H9 (cell line): ENCODE measurements at regions not wholly inside any gene's neighbourhood (a gene's known extent, or its start where the extent isn't known, plus 50 kb on each side); places are given as distances from the start of the nearest gene placed in this dataset.

Experiments
- DNase-seq: peaks from one replicate; pipeline ENCODE4 v3.0.0-alpha.2; 2017
- H2AFZ ChIP-seq: one replicate; pipeline ENCODE4 v1.6.1; 2013; ENCODE audit warnings: mild to moderate bottlenecking, low read length, control low read depth, moderate library complexity
- H2AK5ac ChIP-seq: 2 replicates; pipeline ENCODE4 v1.6.1; 2013; ENCODE audit warnings: low read length, control low read depth, mixed read lengths; ENCODE audit not compliant: insufficient read length
- H2BK120ac ChIP-seq: one replicate; pipeline ENCODE4 v1.6.1; 2013; ENCODE audit warnings: low read depth, mild to moderate bottlenecking, low read length, control low read depth, inconsistent platforms; ENCODE audit not compliant: poor library complexity, severe bottlenecking
- H2BK12ac ChIP-seq: 2 replicates; pipeline ENCODE4 v1.6.1; 2013; ENCODE audit warnings: low read length, control low read depth, mixed read lengths, low read depth; ENCODE audit not compliant: insufficient read length
- H2BK15ac ChIP-seq: 2 replicates; pipeline ENCODE4 v1.6.1; 2013; ENCODE audit warnings: low read depth, low read length, control low read depth
- H2BK20ac ChIP-seq: one replicate; pipeline ENCODE4 v1.6.1; 2013; ENCODE audit warnings: low read depth, mild to moderate bottlenecking, low read length, control low read depth, inconsistent platforms; ENCODE audit not compliant: poor library complexity, severe bottlenecking
- H2BK5ac ChIP-seq: 2 replicates; pipeline ENCODE4 v1.6.1; 2013; ENCODE audit warnings: low read length, control low read depth, mixed read lengths; ENCODE audit not compliant: insufficient read length
- H3K14ac ChIP-seq: 2 replicates; pipeline ENCODE4 v1.6.1; 2013; ENCODE audit warnings: low read length, control low read depth; ENCODE audit not compliant: insufficient read depth
- H3K18ac ChIP-seq: 2 replicates; pipeline ENCODE4 v1.6.1; 2013; ENCODE audit warnings: low read depth, mild to moderate bottlenecking, mixed read lengths, low read length, control low read depth; ENCODE audit not compliant: insufficient read length
- H3K23ac ChIP-seq: 2 replicates; pipeline ENCODE4 v1.6.1; 2013; ENCODE audit warnings: low read length, control low read depth, mixed read lengths, low read depth; ENCODE audit not compliant: insufficient read length
- H3K23me2 ChIP-seq: 2 replicates; pipeline ENCODE4 v1.6.1; 2013; ENCODE audit warnings: low read depth, mild to moderate bottlenecking, mixed read lengths, low read length, control low read depth; ENCODE audit not compliant: insufficient read length, poor library complexity, severe bottlenecking
- H3K27ac ChIP-seq: 2 replicates; pipeline ENCODE4 v1.5.1; 2013; ENCODE audit warnings: low read length, control low read depth, mixed read lengths, low read depth; ENCODE audit not compliant: insufficient read length
- H3K27me3 ChIP-seq: 2 replicates; pipeline ENCODE4 v1.6.1; 2013; ENCODE audit warnings: low read length, control low read depth, inconsistent platforms; ENCODE audit not compliant: insufficient read depth
- H3K4ac ChIP-seq: 2 replicates; pipeline ENCODE4 v1.6.1; 2013; ENCODE audit warnings: low read depth, mild to moderate bottlenecking, control low read depth, inconsistent platforms, low read length, moderate library complexity
- H3K4me1 ChIP-seq: 2 replicates; pipeline ENCODE4 v1.6.1; 2013; ENCODE audit warnings: low read length, control low read depth, inconsistent platforms; ENCODE audit not compliant: insufficient read depth
- H3K4me2 ChIP-seq: 2 replicates; pipeline ENCODE4 v1.6.1; 2013; ENCODE audit warnings: low read length, control low read depth, mixed read lengths; ENCODE audit not compliant: insufficient read length, insufficient read depth
- H3K56ac ChIP-seq: 2 replicates; pipeline ENCODE4 v1.6.1; 2013; ENCODE audit warnings: low read depth, mild to moderate bottlenecking, mixed read lengths, low read length, control low read depth; ENCODE audit not compliant: insufficient read length
- H3K79me1 ChIP-seq: 2 replicates; pipeline ENCODE4 v1.6.1; 2013; ENCODE audit warnings: low read depth, mild to moderate bottlenecking, moderate library complexity, low read length, control low read depth, inconsistent platforms; ENCODE audit not compliant: insufficient read depth, poor library complexity, severe bottlenecking
- H3K79me2 ChIP-seq: 2 replicates; pipeline ENCODE4 v1.6.1; 2013; ENCODE audit warnings: low read length, control low read depth, inconsistent platforms; ENCODE audit not compliant: insufficient read depth
- H3K9ac ChIP-seq: 2 replicates; pipeline ENCODE4 v1.6.1; 2013; ENCODE audit warnings: low read length, control low read depth, mixed read lengths; ENCODE audit not compliant: insufficient read length; ENCODE audit errors: extremely low read depth
- H3K9me3 ChIP-seq: one replicate; pipeline ENCODE4 v1.6.1; 2013; ENCODE audit warnings: low read depth, low read length, inconsistent platforms; ENCODE audit not compliant: control insufficient read depth
- H3T11ph ChIP-seq: one replicate; pipeline ENCODE4 v1.6.1; 2013; ENCODE audit warnings: mild to moderate bottlenecking, low read length, control low read depth, inconsistent platforms
- H4K20me1 ChIP-seq: one replicate; pipeline ENCODE4 v1.6.1; 2013; ENCODE audit not compliant: control insufficient read depth, insufficient read length, insufficient read depth
- H4K5ac ChIP-seq: 2 replicates; pipeline ENCODE4 v1.6.1; 2013; ENCODE audit warnings: low read depth, mild to moderate bottlenecking, mixed read lengths, low read length, control low read depth; ENCODE audit not compliant: insufficient read length
- H4K8ac ChIP-seq: replicated peaks from 2 replicates; pipeline ENCODE4 v1.6.1; 2013; ENCODE audit warnings: low read length, control low read depth, mixed read lengths, low read depth; ENCODE audit not compliant: insufficient read length
- H4K91ac ChIP-seq: 2 replicates; pipeline ENCODE4 v1.6.1; 2013; ENCODE audit warnings: low read depth, mild to moderate bottlenecking, moderate library complexity, mixed read lengths, low read length, control low read depth; ENCODE audit not compliant: insufficient read length
- H3K27ac Mint-ChIP-seq, 3 experiments: 2 replicates in 2 of 3; 3 replicates in 1 of 3; pipeline ENCODE4 v1.8.0; 2020 to 2021; ENCODE audit warnings: mixed read lengths in 3 of 3, mild to moderate bottlenecking in 1 of 3, moderate library complexity in 1 of 3
- H3K27me3 Mint-ChIP-seq: 2 replicates; pipeline ENCODE4 v1.8.0; 2021; ENCODE audit warnings: low read depth, mild to moderate bottlenecking, moderate library complexity, mixed read lengths
- H3K36me3 Mint-ChIP-seq, 3 experiments: 2 replicates in 2 of 3; 3 replicates in 1 of 3; pipeline ENCODE4 v1.8.0; 2020 to 2021; ENCODE audit warnings: low read depth in 3 of 3, mixed read lengths in 3 of 3; ENCODE audit not compliant: insufficient read depth in 1 of 3
- H3K4me1 Mint-ChIP-seq, 2 experiments: 2 replicates each; pipeline ENCODE4 v1.8.0; 2020; ENCODE audit warnings: mixed read lengths in 2 of 2
- H3K4me3 Mint-ChIP-seq, 2 experiments: 2 replicates in 1 of 2; 3 replicates in 1 of 2; pipeline ENCODE4 v1.8.0; 2020 to 2021; ENCODE audit warnings: mild to moderate bottlenecking in 2 of 2, mixed read lengths in 2 of 2, moderate library complexity in 1 of 2
- H3K9me3 Mint-ChIP-seq, 2 experiments: 2 replicates in 1 of 2; 3 replicates in 1 of 2; pipeline ENCODE4 v1.8.0; 2020; ENCODE audit warnings: mild to moderate bottlenecking in 2 of 2, mixed read lengths in 2 of 2, moderate library complexity in 1 of 2
- WGBS: extraction: QIAGEN DNeasy Blood & Tissue Kit; methylation state at CpG from one replicate; pipeline ENCODE4 v1.1.7; 2013; ENCODE audit warnings: missing lambda C conversion rate, low lambda C conversion rate, mixed read lengths; ENCODE audit not compliant: insufficient read length; ENCODE audit errors: extremely low coverage; 5-methylcytosine and 5-hydroxymethylcytosine counted together
- TF ChIP-seq, protein P1 (sequence below): fragments of 200-600 bp; sonication (generic); conservative IDR thresholded peaks from 3 replicates; pipeline ENCODE4 v1.8.0; 2021; ENCODE audit warnings: antibody characterized with exemption, mild to moderate bottlenecking

- Histone ChIP-seq H3K4ac (no peak overlapping the region), H2BK5ac (no peak overlapping the region), H3K18ac (no peak overlapping the region), H3K9me3 (no peaks in the 10 kb centered on the region), H4K91ac (no peak overlapping the region), H4K20me1 (no peaks in the 10 kb centered on the region), H2BK12ac (no peak overlapping the region), H3K23ac (no peak overlapping the region), H3K27ac (no peak overlapping the region), H3K4me1 (no peaks in the 10 kb centered on the region; the same call in 1 of the 2 replicates), H4K5ac (no peak overlapping the region), H3K9ac (no peak overlapping the region), H2AK5ac (no peak overlapping the region), H4K8ac (no peak overlapping the region), H3K4me2 (no peak overlapping the region), H2BK120ac (no peak overlapping the region), H3K14ac (no peak overlapping the region), H2AFZ (no peak overlapping the region), H3K79me1 (no peaks in the 10 kb centered on the region), H3K27me3 (no peaks in the 10 kb centered on the region), H3K23me2 (no peaks in the 10 kb centered on the region), H2BK15ac (no peak overlapping the region), H3T11ph (no peak overlapping the region), H2BK20ac (no peak overlapping the region), H3K56ac (no peak overlapping the region), H3K79me2 (no peaks in the 10 kb centered on the region)
- Mint-ChIP-seq H3K36me3 (peaks cover 3 to 8% (median 4%) of the 10 kb centered on the region in 3 experiments; a peak in 5 of 7 replicates), H3K9me3 (no peaks in the 10 kb centered on the region), H3K27me3 (no peaks in the 10 kb centered on the region), H3K27ac (no peak overlapping the region), H3K4me1 (peaks cover 24 to 26% of the 10 kb centered on the region in 2 experiments), H3K4me3 (no peak overlapping the region)
- DNase-seq: no peak
- TF ChIP-seq, protein P1, sequence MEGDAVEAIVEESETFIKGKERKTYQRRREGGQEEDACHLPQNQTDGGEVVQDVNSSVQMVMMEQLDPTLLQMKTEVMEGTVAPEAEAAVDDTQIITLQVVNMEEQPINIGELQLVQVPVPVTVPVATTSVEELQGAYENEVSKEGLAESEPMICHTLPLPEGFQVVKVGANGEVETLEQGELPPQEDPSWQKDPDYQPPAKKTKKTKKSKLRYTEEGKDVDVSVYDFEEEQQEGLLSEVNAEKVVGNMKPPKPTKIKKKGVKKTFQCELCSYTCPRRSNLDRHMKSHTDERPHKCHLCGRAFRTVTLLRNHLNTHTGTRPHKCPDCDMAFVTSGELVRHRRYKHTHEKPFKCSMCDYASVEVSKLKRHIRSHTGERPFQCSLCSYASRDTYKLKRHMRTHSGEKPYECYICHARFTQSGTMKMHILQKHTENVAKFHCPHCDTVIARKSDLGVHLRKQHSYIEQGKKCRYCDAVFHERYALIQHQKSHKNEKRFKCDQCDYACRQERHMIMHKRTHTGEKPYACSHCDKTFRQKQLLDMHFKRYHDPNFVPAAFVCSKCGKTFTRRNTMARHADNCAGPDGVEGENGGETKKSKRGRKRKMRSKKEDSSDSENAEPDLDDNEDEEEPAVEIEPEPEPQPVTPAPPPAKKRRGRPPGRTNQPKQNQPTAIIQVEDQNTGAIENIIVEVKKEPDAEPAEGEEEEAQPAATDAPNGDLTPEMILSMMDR: no peak
- 100% methylated on average over 1 of the region's 3 CpGs for WGBS
Measured at GRCh38 chr2:167487728-167488127, 599.4 kb downstream of the XIRP2 start.
